ENCODE measurements at regions not wholly inside any gene's neighbourhood (a gene's known extent, or its start where the extent isn't known, plus 50 kb on each side); places are given as distances from the start of the nearest gene placed in this dataset.

DNA sequence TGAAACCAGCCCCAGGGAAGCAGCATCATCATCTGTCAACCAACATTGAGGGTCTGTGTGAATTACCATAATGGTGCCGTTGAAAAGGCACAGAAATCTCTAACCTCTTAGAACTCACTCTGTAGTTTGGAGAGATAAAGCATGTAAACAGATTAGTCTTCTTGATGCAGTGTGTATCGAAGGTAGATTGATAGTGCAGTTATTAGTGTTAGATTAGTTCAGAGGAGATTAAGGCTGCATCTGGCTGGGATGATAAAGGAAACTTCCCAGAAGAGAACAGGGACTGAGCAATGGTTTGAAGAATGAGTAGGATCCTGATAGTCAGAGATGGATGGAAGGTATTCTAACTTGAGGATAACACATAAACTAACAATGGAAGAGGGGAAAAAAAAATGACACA is 651.5 kb downstream of the TLE1 start:
- Histone ChIP-seq H3K4me3 (ENCODE audit: low read depth, low read length) (no peak overlapping the region), H3K36me3 (ENCODE audit: control insufficient read depth, insufficient read depth, low read length) (no peaks in the 10 kb centered on the region), H3K27me3 (ENCODE audit: control insufficient read depth, insufficient read depth, low read length) (no peaks in the 10 kb centered on the region)
- TF ChIP-seq, protein P1, sequence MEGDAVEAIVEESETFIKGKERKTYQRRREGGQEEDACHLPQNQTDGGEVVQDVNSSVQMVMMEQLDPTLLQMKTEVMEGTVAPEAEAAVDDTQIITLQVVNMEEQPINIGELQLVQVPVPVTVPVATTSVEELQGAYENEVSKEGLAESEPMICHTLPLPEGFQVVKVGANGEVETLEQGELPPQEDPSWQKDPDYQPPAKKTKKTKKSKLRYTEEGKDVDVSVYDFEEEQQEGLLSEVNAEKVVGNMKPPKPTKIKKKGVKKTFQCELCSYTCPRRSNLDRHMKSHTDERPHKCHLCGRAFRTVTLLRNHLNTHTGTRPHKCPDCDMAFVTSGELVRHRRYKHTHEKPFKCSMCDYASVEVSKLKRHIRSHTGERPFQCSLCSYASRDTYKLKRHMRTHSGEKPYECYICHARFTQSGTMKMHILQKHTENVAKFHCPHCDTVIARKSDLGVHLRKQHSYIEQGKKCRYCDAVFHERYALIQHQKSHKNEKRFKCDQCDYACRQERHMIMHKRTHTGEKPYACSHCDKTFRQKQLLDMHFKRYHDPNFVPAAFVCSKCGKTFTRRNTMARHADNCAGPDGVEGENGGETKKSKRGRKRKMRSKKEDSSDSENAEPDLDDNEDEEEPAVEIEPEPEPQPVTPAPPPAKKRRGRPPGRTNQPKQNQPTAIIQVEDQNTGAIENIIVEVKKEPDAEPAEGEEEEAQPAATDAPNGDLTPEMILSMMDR (IDR thresholded peaks at IDR 0.05; ENCODE audit: insufficient read depth, low read length, poor library complexity, severe bottlenecking): no peak
- no peak for DNase-seq (ENCODE audit: low read depth)

DNA sequence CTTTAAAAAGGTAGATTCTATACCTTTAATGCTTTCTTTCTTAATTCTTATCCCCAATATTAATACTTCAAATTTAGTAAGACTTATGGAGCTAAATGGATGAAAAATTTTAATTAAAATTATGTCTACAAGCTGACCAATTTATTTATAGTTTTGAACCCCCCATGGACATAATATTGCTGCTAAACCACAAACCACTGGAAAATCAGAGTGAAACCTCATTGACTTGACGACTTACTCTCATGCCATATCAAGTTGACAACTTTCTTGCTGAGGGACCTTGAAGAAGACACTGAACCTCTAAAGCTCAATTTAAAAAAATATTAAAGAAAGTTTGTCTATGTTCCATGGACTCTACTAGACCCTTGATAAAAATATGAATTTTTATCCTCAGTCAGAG is 653.7 kb downstream of the TLE1 start:
- TF ChIP-seq, protein P1 (IDR thresholded peaks at IDR 0.05; ENCODE audit: insufficient read depth, low read length, poor library complexity, severe bottlenecking): no peak
- Histone ChIP-seq H3K36me3 (ENCODE audit: control insufficient read depth, insufficient read depth, low read length) (no peaks in the 10 kb centered on the region), H3K4me3 (ENCODE audit: low read depth, low read length) (no peak overlapping the region), H3K27me3 (ENCODE audit: control insufficient read depth, insufficient read depth, low read length) (no peaks in the 10 kb centered on the region)
- DNase-seq (ENCODE audit: low read depth): no peak

- H3K36me3 ChIP-seq (ENCODE audit: control insufficient read depth, insufficient read depth, low read length): no peaks in the 10 kb centered on the region
- TF ChIP-seq, protein P1 (IDR thresholded peaks at IDR 0.05; ENCODE audit: insufficient read depth, low read length, poor library complexity, severe bottlenecking): no peak
- H3K27me3 ChIP-seq (ENCODE audit: control insufficient read depth, insufficient read depth, low read length): no peaks in the 10 kb centered on the region
- no peak overlapping the region for H3K4me3 ChIP-seq (ENCODE audit: low read depth, low read length)
- DNase-seq (ENCODE audit: low read depth): peak; percentile 9
These were observed 654.2 kb downstream of the TLE1 start for GRCh38 chr9:81035171-81035570.

- TF ChIP-seq, protein P1 (IDR thresholded peaks at IDR 0.05; ENCODE audit: insufficient read depth, low read length, poor library complexity, severe bottlenecking): no peak
- H3K4me3 ChIP-seq (ENCODE audit: low read depth, low read length): no peak overlapping the region
- peak; percentile 45 for DNase-seq (ENCODE audit: low read depth)
- no peaks in the 10 kb centered on the region for H3K36me3 ChIP-seq (ENCODE audit: control insufficient read depth, insufficient read depth, low read length)
- no peaks in the 10 kb centered on the region for H3K27me3 ChIP-seq (ENCODE audit: control insufficient read depth, insufficient read depth, low read length)
These were observed 656.5 kb downstream of the TLE1 start for GRCh38 chr9:81032831-81033230.

- H3K4me3 ChIP-seq (ENCODE audit: low read depth, low read length): no peak overlapping the region
- TF ChIP-seq, protein P1 (IDR thresholded peaks at IDR 0.05; ENCODE audit: insufficient read depth, low read length, poor library complexity, severe bottlenecking): no peak
- no peaks in the 10 kb centered on the region for H3K27me3 ChIP-seq (ENCODE audit: control insufficient read depth, insufficient read depth, low read length)
- no peaks in the 10 kb centered on the region for H3K36me3 ChIP-seq (ENCODE audit: control insufficient read depth, insufficient read depth, low read length)
- DNase-seq (ENCODE audit: low read depth): peak; percentile 65
These were observed 657.2 kb downstream of the TLE1 start for GRCh38 chr9:81032030-81032572.

DNA sequence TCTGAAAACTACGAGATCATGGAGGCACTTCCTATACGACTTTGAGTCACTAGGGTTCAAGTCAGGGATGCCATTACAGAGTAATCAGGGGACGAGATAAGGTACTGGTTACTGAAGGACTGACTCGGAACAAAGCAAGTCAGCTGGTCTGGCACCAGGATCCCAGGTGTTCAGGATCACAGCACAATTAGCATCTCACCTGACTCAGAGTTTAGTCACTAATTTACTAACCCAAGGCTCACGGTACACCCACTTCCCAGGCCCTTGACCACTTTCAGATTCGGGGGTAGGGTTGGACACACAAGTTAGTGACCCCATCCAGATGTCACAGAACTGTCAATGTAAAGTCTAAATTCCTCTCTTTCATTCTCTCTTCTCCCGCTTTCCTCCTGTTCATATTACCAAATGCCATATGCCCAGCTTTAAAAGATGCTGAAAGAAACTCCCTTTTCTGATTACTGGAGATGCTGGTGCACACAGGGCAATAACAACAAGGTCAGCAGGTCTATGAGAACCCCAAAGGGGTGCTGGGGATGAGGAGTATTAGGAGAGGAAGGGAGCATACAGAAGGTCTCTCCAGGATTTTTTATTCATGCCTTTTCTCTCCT is 657.8 kb downstream of the TLE1 start:
- DNase-seq (ENCODE audit: low read depth): peak; percentile 61
- TF ChIP-seq, protein P1 (IDR thresholded peaks at IDR 0.05; ENCODE audit: insufficient read depth, low read length, poor library complexity, severe bottlenecking): no peak
- Histone ChIP-seq H3K4me3 (ENCODE audit: low read depth, low read length) (no peak overlapping the region), H3K27me3 (ENCODE audit: control insufficient read depth, insufficient read depth, low read length) (no peaks in the 10 kb centered on the region), H3K36me3 (ENCODE audit: control insufficient read depth, insufficient read depth, low read length) (no peaks in the 10 kb centered on the region)

Measured in kidney epithelial cell (primary cell).